ENCODE measurements at regions not wholly inside any gene's neighbourhood (a gene's known extent, or its start where the extent isn't known, plus 50 kb on each side); places are given as distances from the start of the nearest gene placed in this dataset.

DNA sequence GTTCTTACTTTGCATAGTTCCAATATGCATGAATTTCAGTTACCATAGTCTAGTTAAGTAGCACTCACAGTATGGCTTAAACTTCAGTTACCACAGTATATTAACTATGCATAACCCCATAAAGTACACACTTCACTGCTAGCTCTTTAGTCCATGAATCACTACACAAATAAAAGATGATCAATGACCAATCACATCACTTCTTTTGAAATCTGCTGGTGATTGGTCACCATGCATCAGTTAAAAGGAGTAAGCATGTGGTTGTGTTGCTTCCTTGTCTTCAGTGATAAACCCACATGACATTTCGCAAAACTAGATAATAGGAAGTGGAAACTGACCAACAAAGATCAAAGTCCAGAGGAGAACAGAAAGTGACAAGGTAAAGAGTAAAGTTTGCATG lies 79.0 kb downstream of the TAF11L14 start:
- no peaks in the 10 kb centered on the region for H3K79me2 ChIP-seq (ENCODE audit: control insufficient read depth, low read length)
- H3K4me1 ChIP-seq (ENCODE audit: control insufficient read depth, low read length) = no peaks in the 10 kb centered on the region
- H3K9me3 ChIP-seq (ENCODE audit: control insufficient read depth, insufficient read depth, low read length) = no peaks in the 10 kb centered on the region
- H3K27me3 ChIP-seq (ENCODE audit: control insufficient read depth, low read length) = no peaks in the 10 kb centered on the region
- no peak overlapping the region for H3K4me3 ChIP-seq (ENCODE audit: low read length)
- no peaks in the 10 kb centered on the region for H3F3A ChIP-seq (ENCODE audit: control insufficient read depth, insufficient read depth)
- TF ChIP-seq, protein P1, sequence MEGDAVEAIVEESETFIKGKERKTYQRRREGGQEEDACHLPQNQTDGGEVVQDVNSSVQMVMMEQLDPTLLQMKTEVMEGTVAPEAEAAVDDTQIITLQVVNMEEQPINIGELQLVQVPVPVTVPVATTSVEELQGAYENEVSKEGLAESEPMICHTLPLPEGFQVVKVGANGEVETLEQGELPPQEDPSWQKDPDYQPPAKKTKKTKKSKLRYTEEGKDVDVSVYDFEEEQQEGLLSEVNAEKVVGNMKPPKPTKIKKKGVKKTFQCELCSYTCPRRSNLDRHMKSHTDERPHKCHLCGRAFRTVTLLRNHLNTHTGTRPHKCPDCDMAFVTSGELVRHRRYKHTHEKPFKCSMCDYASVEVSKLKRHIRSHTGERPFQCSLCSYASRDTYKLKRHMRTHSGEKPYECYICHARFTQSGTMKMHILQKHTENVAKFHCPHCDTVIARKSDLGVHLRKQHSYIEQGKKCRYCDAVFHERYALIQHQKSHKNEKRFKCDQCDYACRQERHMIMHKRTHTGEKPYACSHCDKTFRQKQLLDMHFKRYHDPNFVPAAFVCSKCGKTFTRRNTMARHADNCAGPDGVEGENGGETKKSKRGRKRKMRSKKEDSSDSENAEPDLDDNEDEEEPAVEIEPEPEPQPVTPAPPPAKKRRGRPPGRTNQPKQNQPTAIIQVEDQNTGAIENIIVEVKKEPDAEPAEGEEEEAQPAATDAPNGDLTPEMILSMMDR (IDR thresholded peaks at IDR 0.05; ENCODE audit: low read depth, low read length, poor library complexity, severe bottlenecking) = no peak
- TF ChIP-seq EZH2phosphoT487 (IDR thresholded peaks at IDR 0.05; ENCODE audit: borderline replicate concordance, low read length) = no peak
- H3K4me2 ChIP-seq (ENCODE audit: low read length) = no peak overlapping the region
- no peaks in the 10 kb centered on the region for H3K36me3 ChIP-seq (ENCODE audit: control insufficient read depth, low read length)
- H3K9me2 ChIP-seq (replicated peaks; ENCODE audit: control insufficient read depth, low read length) = no peaks in the 10 kb centered on the region
- no peak overlapping the region for H3K27ac ChIP-seq (ENCODE audit: low read depth, low read length)
- no peaks in the 10 kb centered on the region for H4K20me1 ChIP-seq (ENCODE audit: control insufficient read depth, insufficient read depth, low read depth, low read length)

DNA sequence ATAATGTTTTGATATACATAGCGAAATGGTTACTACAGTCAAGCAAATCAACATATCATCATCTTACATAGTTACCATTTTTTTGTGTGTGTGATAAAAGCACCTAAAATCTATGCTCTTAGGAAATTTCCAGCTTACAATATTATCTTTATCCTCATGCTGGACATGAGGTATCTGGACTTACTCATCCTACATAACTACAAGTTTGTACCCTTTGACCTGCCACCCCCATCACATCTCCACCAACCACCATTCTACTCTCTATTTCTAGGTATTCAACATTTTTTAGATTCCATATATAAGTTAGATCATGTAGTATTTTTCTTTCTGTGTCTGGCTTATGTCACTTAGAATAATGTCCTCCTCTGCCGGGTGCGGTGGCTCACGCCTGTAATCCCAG lies 79.9 kb downstream of the TAF11L14 start:
- Histone ChIP-seq H4K20me1 (ENCODE audit: control insufficient read depth, insufficient read depth, low read depth, low read length) (no peaks in the 10 kb centered on the region), H3F3A (ENCODE audit: control insufficient read depth, insufficient read depth) (no peaks in the 10 kb centered on the region), H3K36me3 (ENCODE audit: control insufficient read depth, low read length) (no peaks in the 10 kb centered on the region), H3K27me3 (ENCODE audit: control insufficient read depth, low read length) (no peaks in the 10 kb centered on the region), H3K9me2 (replicated peaks; ENCODE audit: control insufficient read depth, low read length) (no peaks in the 10 kb centered on the region), H3K4me2 (ENCODE audit: low read length) (no peak overlapping the region), H3K79me2 (ENCODE audit: control insufficient read depth, low read length) (no peaks in the 10 kb centered on the region), H3K4me1 (ENCODE audit: control insufficient read depth, low read length) (no peaks in the 10 kb centered on the region), H3K4me3 (ENCODE audit: low read length) (no peak overlapping the region), H3K9me3 (ENCODE audit: control insufficient read depth, insufficient read depth, low read length) (no peaks in the 10 kb centered on the region), H3K27ac (ENCODE audit: low read depth, low read length) (no peak overlapping the region)
- TF ChIP-seq, protein P1 (IDR thresholded peaks at IDR 0.05; ENCODE audit: low read depth, low read length, poor library complexity, severe bottlenecking) = no peak
- TF ChIP-seq EZH2phosphoT487 (IDR thresholded peaks at IDR 0.05; ENCODE audit: borderline replicate concordance, low read length) = no peak

DNA sequence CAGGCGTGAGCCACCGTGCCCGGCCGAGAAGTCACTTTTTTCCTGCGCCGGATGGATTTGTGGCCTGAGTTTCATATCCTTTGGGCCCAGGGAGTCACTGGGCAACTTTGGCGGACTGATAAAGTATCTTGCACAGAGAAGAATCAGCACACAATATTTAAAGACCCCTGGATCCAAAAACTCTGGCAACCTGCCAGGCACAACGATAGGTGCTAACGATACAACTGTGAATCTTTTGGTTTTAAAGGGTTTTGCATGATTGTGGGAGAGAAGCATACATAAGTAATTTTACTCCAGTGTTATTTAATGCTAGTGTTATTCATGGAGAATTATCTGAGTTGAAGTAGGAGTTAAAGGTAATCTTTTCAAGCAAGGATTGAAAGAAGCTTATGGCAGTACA lies 85.3 kb downstream of the TAF11L14 start:
- Histone ChIP-seq H3K4me3 (ENCODE audit: low read length) (no peak overlapping the region), H3K79me2 (ENCODE audit: control insufficient read depth, low read length) (no peaks in the 10 kb centered on the region), H3F3A (ENCODE audit: control insufficient read depth, insufficient read depth) (no peaks in the 10 kb centered on the region), H3K9me3 (ENCODE audit: control insufficient read depth, insufficient read depth, low read length) (no peaks in the 10 kb centered on the region), H3K27ac (ENCODE audit: low read depth, low read length) (no peak overlapping the region), H3K4me1 (ENCODE audit: control insufficient read depth, low read length) (no peaks in the 10 kb centered on the region), H3K9me2 (replicated peaks; ENCODE audit: control insufficient read depth, low read length) (no peaks in the 10 kb centered on the region), H3K4me2 (ENCODE audit: low read length) (no peak overlapping the region), H3K27me3 (ENCODE audit: control insufficient read depth, low read length) (no peaks in the 10 kb centered on the region), H4K20me1 (ENCODE audit: control insufficient read depth, insufficient read depth, low read depth, low read length) (no peaks in the 10 kb centered on the region), H3K36me3 (ENCODE audit: control insufficient read depth, low read length) (no peaks in the 10 kb centered on the region)
- no peak for TF ChIP-seq EZH2phosphoT487 (IDR thresholded peaks at IDR 0.05; ENCODE audit: borderline replicate concordance, low read length)
- TF ChIP-seq, protein P1 (IDR thresholded peaks at IDR 0.05; ENCODE audit: low read depth, low read length, poor library complexity, severe bottlenecking) = no peak

DNA sequence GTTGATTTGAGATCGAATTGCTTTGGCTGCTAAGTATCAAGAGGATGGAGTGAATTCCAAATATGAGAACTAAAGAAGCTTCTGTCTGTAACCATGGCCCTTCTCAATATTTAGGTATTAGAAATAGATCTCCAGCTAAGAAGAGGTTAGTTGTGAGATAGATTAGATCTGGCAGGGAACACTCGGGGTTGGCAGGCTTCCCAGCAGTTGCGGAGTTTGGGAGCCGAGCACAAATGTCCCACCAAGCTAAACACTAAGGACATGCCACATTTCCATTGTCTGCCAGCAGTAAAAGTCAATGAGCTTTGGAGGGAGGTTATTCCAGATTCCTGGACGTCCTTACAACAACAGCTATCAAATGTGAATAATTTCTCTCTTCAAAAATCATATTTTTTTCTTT lies 85.8 kb downstream of the TAF11L14 start:
- Histone ChIP-seq H3K27me3 (ENCODE audit: control insufficient read depth, low read length) (no peaks in the 10 kb centered on the region), H3K9me2 (replicated peaks; ENCODE audit: control insufficient read depth, low read length) (no peaks in the 10 kb centered on the region), H3F3A (ENCODE audit: control insufficient read depth, insufficient read depth) (no peaks in the 10 kb centered on the region), H3K4me1 (ENCODE audit: control insufficient read depth, low read length) (no peaks in the 10 kb centered on the region), H3K4me3 (ENCODE audit: low read length) (no peak overlapping the region), H3K36me3 (ENCODE audit: control insufficient read depth, low read length) (no peaks in the 10 kb centered on the region), H3K4me2 (ENCODE audit: low read length) (no peak overlapping the region), H3K9me3 (ENCODE audit: control insufficient read depth, insufficient read depth, low read length) (no peaks in the 10 kb centered on the region), H3K27ac (ENCODE audit: low read depth, low read length) (no peak overlapping the region), H3K79me2 (ENCODE audit: control insufficient read depth, low read length) (no peaks in the 10 kb centered on the region), H4K20me1 (ENCODE audit: control insufficient read depth, insufficient read depth, low read depth, low read length) (no peaks in the 10 kb centered on the region)
- TF ChIP-seq, protein P1 (IDR thresholded peaks at IDR 0.05; ENCODE audit: low read depth, low read length, poor library complexity, severe bottlenecking) = no peak
- TF ChIP-seq EZH2phosphoT487 (IDR thresholded peaks at IDR 0.05; ENCODE audit: borderline replicate concordance, low read length) = no peak
